Naive thymus-derived CD4-positive, alpha-beta T cell (primary cell): ENCODE measurements at regions not wholly inside any gene's neighbourhood (a gene's known extent, or its start where the extent isn't known, plus 50 kb on each side); places are given as distances from the start of the nearest gene placed in this dataset.

Source experiments
- ATAC-seq: fragments of 150-1000 bp; cut with Tn5 transposase; 2 replicates; pipeline ENCODE4 v1.10.0; 2021; ENCODE audit warnings: mild to moderate bottlenecking, moderate library complexity
- CTCF ChIA-PET: fragments of 350-600 bp; sonication (Branson Sonifier 250); formaldehyde crosslinking; loops from one replicate; lab custom pipeline; 2021; ENCODE audit warnings: antibody characterized with exemption; lab: Charles Lee
- POLR2A ChIA-PET: fragments of 350-600 bp; sonication (Branson Sonifier 250); formaldehyde crosslinking; loops from one replicate; lab custom pipeline; 2021; ENCODE audit warnings: antibody characterized with exemption, inconsistent platforms; lab: Charles Lee
- DNase-seq, 9 donors: peaks; one replicate each; pipeline versions ENCODE4 v3.0.0 to v3.0.0-alpha.2; 2020 to 2022; ENCODE audit warnings: mixed read lengths in 1 of 9
- H3K27ac ChIP-seq: one replicate; pipeline ENCODE4 v1.7.0; 2013; ENCODE audit warnings: mild to moderate bottlenecking, low read depth, low read length, moderate library complexity
- H3K27me3 ChIP-seq, 2 donors: one replicate each; pipeline ENCODE4 v1.7.0; 2013; ENCODE audit warnings: low read length in 2 of 2, mild to moderate bottlenecking in 2 of 2, moderate library complexity in 2 of 2; ENCODE audit not compliant: control insufficient read depth in 2 of 2, insufficient read depth in 2 of 2
- H3K36me3 ChIP-seq, 3 experiments: 1 replicate in 2 of 3; 2 replicates in 1 of 3; pipeline ENCODE4 v1.7.0; 2013; ENCODE audit warnings: low read length in 3 of 3, mild to moderate bottlenecking in 3 of 3, moderate library complexity in 1 of 3; ENCODE audit not compliant: insufficient read depth in 3 of 3, control insufficient read depth in 2 of 3
- H3K4me1 ChIP-seq, 2 donors: one replicate each; pipeline ENCODE4 v1.7.0; 2013; ENCODE audit warnings: low read length in 2 of 2, mild to moderate bottlenecking in 2 of 2, moderate library complexity in 1 of 2; ENCODE audit not compliant: control insufficient read depth in 2 of 2, insufficient read depth in 2 of 2
- H3K4me3 ChIP-seq: 2 replicates; pipeline ENCODE4 v1.7.0; 2013; ENCODE audit warnings: mild to moderate bottlenecking, low read length
- H3K9me3 ChIP-seq, 3 experiments: 1 replicate in 2 of 3; 2 replicates in 1 of 3; pipeline ENCODE4 v1.7.0; 2013; ENCODE audit warnings: low read length in 3 of 3; ENCODE audit not compliant: control insufficient read depth in 2 of 3
- H3K27ac Mint-ChIP-seq, 9 donors: one replicate each; pipeline ENCODE4 v1.8.0; 2020 to 2022; ENCODE audit warnings: mixed read lengths in 9 of 9, mild to moderate bottlenecking in 8 of 9, moderate library complexity in 5 of 9, inconsistent platforms in 2 of 9
- H3K27me3 Mint-ChIP-seq, 5 donors: one replicate each; pipeline ENCODE4 v1.8.0; 2021 to 2022; ENCODE audit warnings: mixed read lengths in 5 of 5, mild to moderate bottlenecking in 1 of 5
- H3K36me3 Mint-ChIP-seq, 5 donors: one replicate each; pipeline ENCODE4 v1.8.0; 2020 to 2022; ENCODE audit warnings: mixed read lengths in 5 of 5, mild to moderate bottlenecking in 3 of 5, inconsistent platforms in 1 of 5
- H3K4me1 Mint-ChIP-seq, 7 donors: one replicate each; pipeline ENCODE4 v1.8.0; 2020 to 2022; ENCODE audit warnings: mixed read lengths in 7 of 7, mild to moderate bottlenecking in 3 of 7, inconsistent platforms in 1 of 7
- H3K4me3 Mint-ChIP-seq, 10 donors: one replicate each; pipeline ENCODE4 v1.8.0; 2020 to 2022; ENCODE audit warnings: mild to moderate bottlenecking in 10 of 10, mixed read lengths in 10 of 10, moderate library complexity in 6 of 10, inconsistent platforms in 2 of 10
- H3K9me3 Mint-ChIP-seq, 11 donors: one replicate each; pipeline ENCODE4 v1.8.0; 2020 to 2022; ENCODE audit warnings: mixed read lengths in 11 of 11, mild to moderate bottlenecking in 4 of 11, inconsistent platforms in 1 of 11, moderate library complexity in 1 of 11
- intact Hi-C, 2 donors: fragments of 100-400 bp; cut with micrococcal nuclease; formaldehyde crosslinking; loops; one replicate each; pipeline ENCODE4 v1.15.1; 2023

DNA sequence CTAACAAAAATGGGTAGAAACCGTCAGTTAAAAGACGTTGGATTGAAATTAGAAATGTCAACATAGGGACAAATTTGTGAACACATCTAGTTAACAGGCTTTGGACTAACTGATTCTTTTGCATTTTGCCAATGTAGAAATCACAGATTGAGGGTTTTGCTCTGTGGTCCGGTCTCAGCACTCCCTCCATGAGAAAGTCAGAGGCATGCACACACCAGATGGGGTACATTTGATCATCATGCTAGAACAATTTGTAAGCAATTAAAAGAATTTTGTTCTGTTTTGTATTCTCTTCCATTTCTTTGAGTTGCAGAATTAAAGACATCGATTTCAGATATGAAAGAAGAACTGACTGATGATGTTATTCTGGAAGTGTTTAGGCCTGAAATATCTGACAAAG, 179.1 kb upstream of the CCDC68 start:
- ATAC-seq (no peak), DNase-seq (no peak)
- Mint-ChIP-seq H3K9me3 (peaks cover 0 to 6% (median 0%) of the 10 kb centered on the region in 11 donors), H3K27ac (no peak overlapping the region), H3K27me3 (peaks cover 0 to 17% (median 6%) of the 10 kb centered on the region in 5 donors), H3K4me3 (no peak overlapping the region), H3K4me1 (no peaks in the 10 kb centered on the region), H3K36me3 (peaks cover 0 to 4% (median 0%) of the 10 kb centered on the region in 5 donors)
- Histone ChIP-seq H3K36me3 (no peaks in the 10 kb centered on the region), H3K27ac (no peak overlapping the region), H3K4me1 (no peaks in the 10 kb centered on the region), H3K4me3 (no peak overlapping the region), H3K9me3 (no peaks in the 10 kb centered on the region), H3K27me3 (no peaks in the 10 kb centered on the region)
- intact Hi-C loops: no loop called here
- POLR2A ChIA-PET: no interaction called here
- CTCF ChIA-PET: no interaction called here

DNA sequence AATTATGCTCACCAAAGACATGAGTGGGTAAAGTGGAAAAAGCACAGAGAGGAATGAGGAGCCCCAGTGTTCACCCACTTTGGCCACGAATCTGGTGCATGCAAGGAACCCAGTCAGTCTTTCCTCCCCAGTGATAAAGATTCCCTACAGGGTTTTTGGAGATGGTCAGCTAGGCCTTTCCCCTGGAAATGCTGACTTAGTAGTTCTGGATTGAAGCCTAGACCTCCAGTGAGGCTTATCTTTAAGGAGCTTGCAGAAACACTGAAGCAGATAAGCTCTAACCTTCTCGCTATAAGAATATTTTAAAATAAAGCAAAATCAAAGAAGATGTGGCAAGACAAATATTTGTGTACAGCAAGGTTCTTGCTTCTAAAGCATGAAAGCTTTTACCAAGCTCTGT, 178.3 kb upstream of the CCDC68 start:
- Mint-ChIP-seq H3K27ac (no peak overlapping the region), H3K36me3 (peaks cover 0 to 4% (median 0%) of the 10 kb centered on the region in 5 donors), H3K27me3 (peaks cover 0 to 16% (median 9%) of the 10 kb centered on the region in 5 donors), H3K9me3 (peaks cover 0 to 5% (median 0%) of the 10 kb centered on the region in 11 donors), H3K4me3 (no peak overlapping the region), H3K4me1 (no peaks in the 10 kb centered on the region)
- Histone ChIP-seq H3K27me3 (no peaks in the 10 kb centered on the region), H3K4me3 (no peak overlapping the region), H3K4me1 (no peaks in the 10 kb centered on the region), H3K27ac (no peak overlapping the region), H3K9me3 (no peaks in the 10 kb centered on the region), H3K36me3 (no peaks in the 10 kb centered on the region)
- no peak for ATAC-seq
- CTCF ChIA-PET: no interaction called here
- intact Hi-C loops: no loop called here
- POLR2A ChIA-PET: no interaction called here
- DNase-seq: no peak

DNA sequence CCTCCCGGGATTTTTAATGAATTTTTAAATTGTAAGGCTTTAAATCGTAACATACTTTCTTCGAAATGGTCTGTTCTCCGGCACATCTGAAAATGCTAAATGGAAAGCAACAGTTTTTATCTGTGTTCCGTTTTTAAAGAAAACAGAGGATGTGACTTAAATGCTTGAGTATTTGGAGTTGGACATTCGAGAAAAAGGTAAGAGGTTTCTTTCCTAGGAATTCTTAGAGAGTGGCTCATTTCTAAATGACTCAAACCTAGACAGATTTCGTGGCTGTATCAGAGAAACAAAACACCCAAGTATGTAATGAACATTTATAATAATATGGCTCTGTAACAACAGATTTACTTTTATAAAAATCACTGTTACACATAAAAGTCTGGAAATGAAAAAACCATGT, 177.6 kb upstream of the CCDC68 start:
- H3K4me1 ChIP-seq: no peaks in the 10 kb centered on the region
- H3K27me3 ChIP-seq: no peaks in the 10 kb centered on the region
- CTCF ChIA-PET: no interaction called here
- no peak for DNase-seq
- H3K9me3 ChIP-seq: no peaks in the 10 kb centered on the region
- Mint-ChIP-seq H3K36me3 (no peaks in the 10 kb centered on the region), H3K27me3 (peaks cover 0 to 12% (median 5%) of the 10 kb centered on the region in 5 donors), H3K4me3 (no peak overlapping the region), H3K27ac (no peak overlapping the region), H3K9me3 (peaks cover 0 to 2% (median 0%) of the 10 kb centered on the region in 11 donors), H3K4me1 (no peaks in the 10 kb centered on the region)
- no peaks in the 10 kb centered on the region for H3K36me3 ChIP-seq
- H3K27ac ChIP-seq: no peak overlapping the region
- H3K4me3 ChIP-seq: no peak overlapping the region
- no peak for ATAC-seq
- POLR2A ChIA-PET: no interaction called here
- intact Hi-C loops: no loop called here

DNA sequence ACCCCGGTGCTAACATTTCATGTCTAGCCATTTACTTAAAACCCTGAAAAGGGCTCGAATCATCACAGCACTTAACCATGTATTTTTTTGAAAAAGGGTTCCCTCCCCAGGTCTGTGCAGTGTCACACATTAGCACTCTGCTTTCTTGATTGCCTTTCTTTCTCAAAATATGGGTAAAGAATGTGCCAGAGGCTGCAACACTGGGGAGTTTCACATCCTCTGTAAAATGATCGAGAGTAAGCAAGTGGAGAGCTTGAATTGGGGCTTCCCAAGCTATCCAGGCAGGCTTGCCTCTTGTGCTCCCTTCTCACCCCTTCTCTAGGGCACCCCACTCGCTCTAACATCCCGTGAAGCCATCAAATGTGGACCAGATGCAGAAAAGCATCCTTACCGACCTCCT, 177.0 kb upstream of the CCDC68 start:
- no peaks in the 10 kb centered on the region for H3K9me3 ChIP-seq
- Mint-ChIP-seq H3K27ac (no peak overlapping the region), H3K4me1 (no peaks in the 10 kb centered on the region), H3K27me3 (peaks cover 0 to 12% (median 5%) of the 10 kb centered on the region in 5 donors), H3K4me3 (no peak overlapping the region), H3K36me3 (no peaks in the 10 kb centered on the region), H3K9me3 (peaks cover 0 to 2% (median 0%) of the 10 kb centered on the region in 11 donors)
- no peak overlapping the region for H3K27ac ChIP-seq
- ChIA-PET CTCF (no interaction called here), POLR2A (no interaction called here)
- intact Hi-C loops: no loop called here
- H3K27me3 ChIP-seq: no peaks in the 10 kb centered on the region
- H3K36me3 ChIP-seq: no peaks in the 10 kb centered on the region
- no peaks in the 10 kb centered on the region for H3K4me1 ChIP-seq
- H3K4me3 ChIP-seq: no peak overlapping the region
- ATAC-seq (no peak), DNase-seq (no peak)

DNA sequence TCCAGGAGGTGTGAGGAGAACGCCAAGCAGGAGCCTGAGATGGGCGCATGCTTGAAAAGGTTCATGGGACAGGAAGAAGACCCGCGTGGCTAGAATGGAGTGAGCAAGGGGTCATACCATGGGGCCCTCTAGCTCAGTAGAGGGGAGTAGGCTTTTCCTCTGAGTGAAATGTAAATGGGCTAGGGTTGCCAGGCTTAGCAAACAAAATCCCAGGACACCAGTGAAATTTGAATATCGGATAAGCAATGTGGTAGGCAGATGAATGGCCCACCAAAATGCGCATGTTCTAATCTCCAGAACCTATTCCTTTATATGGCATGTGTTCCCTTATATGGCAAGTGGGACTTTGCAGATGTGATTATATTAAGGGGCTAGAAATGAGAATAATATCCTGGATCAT, 174.1 kb upstream of the CCDC68 start:
- Mint-ChIP-seq H3K27me3 (peaks cover 0 to 5% (median 0%) of the 10 kb centered on the region in 5 donors), H3K9me3 (peaks cover 0 to 1% (median 0%) of the 10 kb centered on the region in 11 donors), H3K27ac (no peak overlapping the region), H3K36me3 (no peaks in the 10 kb centered on the region), H3K4me1 (no peaks in the 10 kb centered on the region), H3K4me3 (no peak overlapping the region)
- Histone ChIP-seq H3K36me3 (no peaks in the 10 kb centered on the region), H3K9me3 (no peaks in the 10 kb centered on the region), H3K4me1 (no peaks in the 10 kb centered on the region), H3K4me3 (no peak overlapping the region), H3K27ac (no peak overlapping the region), H3K27me3 (no peaks in the 10 kb centered on the region)
- CTCF ChIA-PET: no interaction called here
- intact Hi-C loops: no loop called here
- no peak for ATAC-seq
- DNase-seq: no peak
- POLR2A ChIA-PET: no interaction called here

DNA sequence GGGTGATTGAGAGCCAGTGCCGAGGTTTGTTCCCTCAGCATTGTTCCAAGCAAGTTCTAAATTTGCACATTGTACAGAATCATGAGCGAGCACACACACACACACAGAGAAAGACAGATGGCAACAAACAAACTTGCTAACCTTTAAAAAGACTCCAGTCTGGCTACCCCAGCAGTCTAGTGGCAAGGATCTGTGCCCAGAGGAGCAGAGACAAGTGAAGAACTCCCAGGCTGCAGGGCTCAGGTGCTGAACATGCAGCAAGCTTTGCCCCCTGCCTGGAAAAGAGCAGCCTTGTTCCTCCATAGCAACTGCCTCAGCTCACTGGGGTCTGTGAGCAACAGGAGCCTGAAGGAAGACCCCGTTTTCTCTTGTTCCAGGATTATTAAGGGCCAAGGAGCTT, 169.2 kb upstream of the CCDC68 start:
- H3K9me3 Mint-ChIP-seq: peaks cover 0 to 8% (median 1%) of the 10 kb centered on the region in 11 donors
- POLR2A ChIA-PET: no interaction called here
- Histone ChIP-seq H3K27ac (no peak overlapping the region), H3K27me3 (no peaks in the 10 kb centered on the region), H3K36me3 (no peaks in the 10 kb centered on the region), H3K4me3 (no peak overlapping the region), H3K4me1 (no peaks in the 10 kb centered on the region), H3K9me3 (no peaks in the 10 kb centered on the region)
- peaks cover 0 to 6% (median 0%) of the 10 kb centered on the region in 7 donors for H3K4me1 Mint-ChIP-seq
- no peak overlapping the region for H3K27ac Mint-ChIP-seq
- no peak for ATAC-seq
- CTCF ChIA-PET: no interaction called here
- intact Hi-C loops: no loop called here
- H3K27me3 Mint-ChIP-seq: peaks cover 0 to 12% (median 0%) of the 10 kb centered on the region in 5 donors
- peaks cover 0 to 6% (median 0%) of the 10 kb centered on the region in 5 donors for H3K36me3 Mint-ChIP-seq
- DNase-seq: no peak
- H3K4me3 Mint-ChIP-seq: no peak overlapping the region

DNA sequence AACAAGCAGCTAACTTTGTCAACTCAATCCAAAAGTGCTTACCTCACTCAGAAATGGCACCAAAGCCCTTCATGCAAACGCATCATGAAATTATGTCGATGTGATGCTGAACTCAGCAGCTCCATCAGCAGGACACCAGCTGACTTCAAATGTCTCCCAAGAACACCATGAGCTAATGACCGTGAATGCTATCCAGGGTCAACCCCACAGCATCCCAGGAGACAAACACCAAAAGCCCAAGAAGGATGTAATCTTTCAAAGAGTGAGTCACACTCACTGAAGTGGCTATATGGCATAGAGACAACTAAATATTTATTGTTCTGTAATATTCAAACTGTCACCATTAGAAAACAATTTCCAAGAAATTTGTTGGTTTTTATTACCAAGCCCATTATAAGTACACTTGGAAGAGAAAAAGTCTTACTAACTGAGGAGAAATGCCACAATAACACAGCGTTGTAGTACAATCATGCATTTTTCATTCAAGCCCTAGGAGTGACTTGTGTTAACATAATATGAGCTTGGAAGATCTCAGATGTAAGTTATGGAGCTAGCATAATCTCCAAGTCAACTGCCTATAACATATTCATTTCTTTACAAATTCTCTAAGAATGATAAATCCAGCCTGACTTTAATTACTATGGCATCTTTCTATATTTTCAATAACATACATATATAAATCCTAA, 165.0 kb upstream of the CCDC68 start:
- intact Hi-C loops: no loop called here
- Mint-ChIP-seq H3K27me3 (peaks cover 0 to 7% (median 0%) of the 10 kb centered on the region in 5 donors), H3K36me3 (peaks cover 0 to 6% (median 0%) of the 10 kb centered on the region in 5 donors), H3K4me3 (no peak overlapping the region), H3K9me3 (peaks cover 0 to 8% (median 1%) of the 10 kb centered on the region in 11 donors), H3K27ac (no peak overlapping the region), H3K4me1 (peaks cover 0 to 6% (median 0%) of the 10 kb centered on the region in 7 donors)
- DNase-seq (no peak), ATAC-seq (no peak)
- no peaks in the 10 kb centered on the region for H3K4me1 ChIP-seq
- ChIA-PET POLR2A (no interaction called here), CTCF (interaction anchor here (0.6 kb wide), 1 partner anchor 162 kb away, joined by 4 read pairs; no protein-coding TSS in a partner anchor)
- H3K4me3 ChIP-seq: no peak overlapping the region
- H3K27me3 ChIP-seq: no peaks in the 10 kb centered on the region
- no peaks in the 10 kb centered on the region for H3K9me3 ChIP-seq
- H3K27ac ChIP-seq: no peak overlapping the region
- no peaks in the 10 kb centered on the region for H3K36me3 ChIP-seq
